GM23338 (cell line): ENCODE measurements at regions not wholly inside any gene's neighbourhood (a gene's known extent, or its start where the extent isn't known, plus 50 kb on each side); places are given as distances from the start of the nearest gene placed in this dataset.

ENCODE experiments used
- EZH2 ChIP-seq: fragments of 200-600 bp; sonication (generic); IDR thresholded peaks from one replicate; pipeline ENCODE4 v1.8.0; 2017; ENCODE audit warnings: antibody characterized with exemption, mild to moderate bottlenecking, low read depth; ENCODE audit not compliant: unreplicated experiment
- POLR2AphosphoS5 ChIP-seq: IDR thresholded peaks from 2 replicates; pipeline ENCODE4 v1.6.1; 2016; ENCODE audit warnings: antibody characterized with exemption, low read depth
- REST ChIP-seq: IDR thresholded peaks from one replicate; pipeline ENCODE4 v1.6.1; 2018; ENCODE audit warnings: antibody characterized with exemption; ENCODE audit not compliant: unreplicated experiment
- TF ChIP-seq, protein P1 (sequence below), 2 experiments: fragments of 200-600 bp in 1 of 2; sonication (generic) in 1 of 2; conservative IDR thresholded peaks; 2 replicates each; pipeline versions ENCODE4 v1.5.1 to v1.6.1; 2016 to 2017; ENCODE audit warnings: antibody characterized with exemption in 2 of 2, low read depth in 2 of 2, mild to moderate bottlenecking in 2 of 2, moderate library complexity in 1 of 2
- TF ChIP-seq, protein P2 (sequence below): IDR thresholded peaks from 2 replicates; pipeline ENCODE4 v1.6.1; 2016; ENCODE audit warnings: antibody characterized with exemption

GRCh38 chr15:93305306-93305705, 216.3 kb upstream of the RGMA start:
- TF ChIP-seq, protein P1, sequence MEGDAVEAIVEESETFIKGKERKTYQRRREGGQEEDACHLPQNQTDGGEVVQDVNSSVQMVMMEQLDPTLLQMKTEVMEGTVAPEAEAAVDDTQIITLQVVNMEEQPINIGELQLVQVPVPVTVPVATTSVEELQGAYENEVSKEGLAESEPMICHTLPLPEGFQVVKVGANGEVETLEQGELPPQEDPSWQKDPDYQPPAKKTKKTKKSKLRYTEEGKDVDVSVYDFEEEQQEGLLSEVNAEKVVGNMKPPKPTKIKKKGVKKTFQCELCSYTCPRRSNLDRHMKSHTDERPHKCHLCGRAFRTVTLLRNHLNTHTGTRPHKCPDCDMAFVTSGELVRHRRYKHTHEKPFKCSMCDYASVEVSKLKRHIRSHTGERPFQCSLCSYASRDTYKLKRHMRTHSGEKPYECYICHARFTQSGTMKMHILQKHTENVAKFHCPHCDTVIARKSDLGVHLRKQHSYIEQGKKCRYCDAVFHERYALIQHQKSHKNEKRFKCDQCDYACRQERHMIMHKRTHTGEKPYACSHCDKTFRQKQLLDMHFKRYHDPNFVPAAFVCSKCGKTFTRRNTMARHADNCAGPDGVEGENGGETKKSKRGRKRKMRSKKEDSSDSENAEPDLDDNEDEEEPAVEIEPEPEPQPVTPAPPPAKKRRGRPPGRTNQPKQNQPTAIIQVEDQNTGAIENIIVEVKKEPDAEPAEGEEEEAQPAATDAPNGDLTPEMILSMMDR (conservative IDR thresholded peaks at IDR 0.05; ENCODE audit: low read depth in 2 of 2) = no peak
- TF ChIP-seq POLR2AphosphoS5 (no peak), EZH2 (no peak), REST (no peak)
- TF ChIP-seq, protein P2, sequence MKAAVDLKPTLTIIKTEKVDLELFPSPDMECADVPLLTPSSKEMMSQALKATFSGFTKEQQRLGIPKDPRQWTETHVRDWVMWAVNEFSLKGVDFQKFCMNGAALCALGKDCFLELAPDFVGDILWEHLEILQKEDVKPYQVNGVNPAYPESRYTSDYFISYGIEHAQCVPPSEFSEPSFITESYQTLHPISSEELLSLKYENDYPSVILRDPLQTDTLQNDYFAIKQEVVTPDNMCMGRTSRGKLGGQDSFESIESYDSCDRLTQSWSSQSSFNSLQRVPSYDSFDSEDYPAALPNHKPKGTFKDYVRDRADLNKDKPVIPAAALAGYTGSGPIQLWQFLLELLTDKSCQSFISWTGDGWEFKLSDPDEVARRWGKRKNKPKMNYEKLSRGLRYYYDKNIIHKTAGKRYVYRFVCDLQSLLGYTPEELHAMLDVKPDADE = no peak
